Vagina (tissue), 2 donors: ENCODE measurements at regions not wholly inside any gene's neighbourhood (a gene's known extent, or its start where the extent isn't known, plus 50 kb on each side); places are given as distances from the start of the nearest gene placed in this dataset.

ENCODE experiments used
- CTCF ChIP-seq, 3 experiments: fragments of 450-650 bp in 2 of 3; fragments of 200-600 bp in 1 of 3; sonication (generic) in 1 of 3; IDR thresholded peaks; one replicate each; pipeline ENCODE4 v1.5.1; 2017 to 2019; ENCODE audit warnings: antibody characterized with exemption in 3 of 3, mild to moderate bottlenecking in 2 of 3, moderate library complexity in 2 of 3
- POLR2A ChIP-seq, 2 donors: fragments of 450-650 bp; IDR thresholded peaks; one replicate each; pipeline ENCODE4 v1.6.1; 2017; ENCODE audit warnings: antibody characterized with exemption in 2 of 2, mild to moderate bottlenecking in 2 of 2, moderate library complexity in 2 of 2
- POLR2AphosphoS5 ChIP-seq, 2 donors: sonication (generic); formaldehyde crosslinking; IDR thresholded peaks; one replicate each; pipeline ENCODE4 v1.9.0; 2017; ENCODE audit warnings: antibody characterized with exemption in 2 of 2, mild to moderate bottlenecking in 2 of 2, low read depth in 1 of 2; ENCODE audit not compliant: insufficient read depth in 1 of 2

- TF ChIP-seq CTCF (IDR thresholded peaks at IDR 0.05) (no peak), POLR2AphosphoS5 (IDR thresholded peaks at IDR 0.05; ENCODE audit: insufficient read depth in 1 of 2, low read depth in 1 of 2) (no peak), POLR2A (IDR thresholded peaks at IDR 0.05) (no peak)
These were observed 249.5 kb upstream of the DEPDC1 start for GRCh38 chr1:68746378-68746777.
